OCI-LY1 (cell line): ENCODE measurements at regions not wholly inside any gene's neighbourhood (a gene's known extent, or its start where the extent isn't known, plus 50 kb on each side); places are given as distances from the start of the nearest gene placed in this dataset.

Experiments used
- H2AFZ ChIP-seq: fragments of 200-600 bp; sonication (generic), shearing (Covaris generic); 2 replicates; pipeline ENCODE4 v1.6.0; 2014; ENCODE audit warnings: antibody characterized with exemption, mild to moderate bottlenecking, low read length
- H3F3A ChIP-seq: fragments of 200-600 bp; sonication (generic), shearing (Covaris generic); 2 replicates; pipeline ENCODE4 v1.6.0; 2014; ENCODE audit warnings: mild to moderate bottlenecking, antibody characterized with exemption, low read length, moderate library complexity; ENCODE audit not compliant: insufficient read depth
- H3K27ac ChIP-seq: fragments of 200-600 bp; sonication (generic); 2 replicates; pipeline ENCODE4 v1.5.1; 2014; ENCODE audit warnings: low read length, mixed run types, mild to moderate bottlenecking, low read depth; ENCODE audit not compliant: poor library complexity, severe bottlenecking
- H3K27me3 ChIP-seq: fragments of 200-600 bp; sonication (generic); 2 replicates; pipeline ENCODE4 v1.6.0; 2014; ENCODE audit warnings: antibody characterized with exemption, mild to moderate bottlenecking, low read length, moderate library complexity; ENCODE audit not compliant: insufficient read depth
- H3K36me3 ChIP-seq: fragments of 200-600 bp; sonication (generic); 2 replicates; pipeline ENCODE4 v1.6.1; 2014; ENCODE audit warnings: mild to moderate bottlenecking, antibody characterized with exemption, low read length, moderate library complexity, mixed read lengths; ENCODE audit not compliant: insufficient read depth
- H3K4me1 ChIP-seq: fragments of 200-600 bp; sonication (generic); 2 replicates; pipeline ENCODE4 v1.5.1; 2014; ENCODE audit warnings: mild to moderate bottlenecking, low read length, moderate library complexity; ENCODE audit not compliant: insufficient read depth, severe bottlenecking
- H3K4me2 ChIP-seq: fragments of 200-600 bp; sonication (generic), shearing (Covaris generic); 2 replicates; pipeline ENCODE4 v1.6.1; 2014; ENCODE audit warnings: low read length
- H3K4me3 ChIP-seq: fragments of 200-600 bp; sonication (generic); 2 replicates; pipeline ENCODE4 v1.5.1; 2014; ENCODE audit warnings: low read length, low read depth, mild to moderate bottlenecking, mixed read lengths; ENCODE audit not compliant: poor library complexity, severe bottlenecking
- H3K79me2 ChIP-seq: fragments of 200-600 bp; shearing (Covaris generic); 2 replicates; pipeline ENCODE4 v1.6.1; 2016; ENCODE audit warnings: mixed run types, low read length, mixed read lengths; ENCODE audit not compliant: insufficient read depth
- H3K9ac ChIP-seq: fragments of 200-600 bp; sonication (generic), shearing (Covaris generic); 2 replicates; pipeline ENCODE4 v1.6.1; 2014; ENCODE audit warnings: mild to moderate bottlenecking, low read length, mixed read lengths
- H3K9me2 ChIP-seq: fragments of 200-600 bp; sonication (generic), shearing (Covaris generic); 2 replicates; pipeline ENCODE4 v1.6.1; 2014; ENCODE audit warnings: low read depth, mild to moderate bottlenecking, low read length, mixed read lengths
- H3K9me3 ChIP-seq: fragments of 200-600 bp; shearing (Covaris generic); 2 replicates; pipeline ENCODE4 v1.6.1; 2014; ENCODE audit warnings: low read length, mixed read lengths
- H4K20me1 ChIP-seq: fragments of 200-600 bp; sonication (generic), shearing (Covaris generic); 2 replicates; pipeline ENCODE4 v1.6.0; 2016; ENCODE audit warnings: mild to moderate bottlenecking, low read length; ENCODE audit not compliant: insufficient read depth
- EZH2 ChIP-seq: fragments of 200-600 bp; sonication (generic), shearing (Covaris generic); IDR thresholded peaks from 2 replicates; pipeline ENCODE4 v1.8.0; 2017; ENCODE audit warnings: borderline replicate concordance, mixed run types, mild to moderate bottlenecking, antibody characterized with exemption, low read length, moderate library complexity, mixed read lengths
- TF ChIP-seq, protein P1 (sequence below): fragments of 200-600 bp; sonication (generic), shearing (Covaris generic); IDR thresholded peaks from 2 replicates; pipeline ENCODE4 v1.5.1; 2017; ENCODE audit warnings: mild to moderate bottlenecking, antibody characterized with exemption, low read length, moderate library complexity, mixed read lengths

DNA sequence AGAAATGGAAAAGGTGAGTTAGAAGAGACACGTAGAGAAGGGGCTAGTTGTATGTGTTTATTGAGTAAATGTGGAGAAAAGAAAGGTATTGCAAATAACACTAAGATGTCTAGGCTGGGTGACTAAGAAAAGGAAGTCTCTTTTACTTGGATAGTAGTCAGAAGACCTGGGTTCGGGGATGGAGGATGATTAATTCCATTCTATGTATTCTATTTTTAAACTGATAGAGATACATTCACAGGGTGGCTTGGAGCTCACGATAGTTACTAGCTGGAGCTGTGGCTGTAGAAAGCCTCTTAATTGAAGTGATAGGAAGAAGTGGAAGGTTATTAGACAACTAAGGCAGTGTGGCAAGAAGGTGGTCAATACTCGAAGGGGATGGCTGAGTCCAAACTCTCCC, 65.9 kb upstream of the TNIK start:
- Histone ChIP-seq H3K9me2 (no peaks in the 10 kb centered on the region), H3K36me3 (no peaks in the 10 kb centered on the region), H3K4me1 (no peaks in the 10 kb centered on the region), H3K9me3 (no peaks in the 10 kb centered on the region), H3K79me2 (no peaks in the 10 kb centered on the region), H3K9ac (no peak overlapping the region), H3K27ac (no peak overlapping the region), H3K4me3 (no peak overlapping the region), H4K20me1 (no peaks in the 10 kb centered on the region), H2AFZ (no peak overlapping the region), H3F3A (no peaks in the 10 kb centered on the region), H3K4me2 (no peak overlapping the region), H3K27me3 (no peaks in the 10 kb centered on the region)
- TF ChIP-seq, protein P1, sequence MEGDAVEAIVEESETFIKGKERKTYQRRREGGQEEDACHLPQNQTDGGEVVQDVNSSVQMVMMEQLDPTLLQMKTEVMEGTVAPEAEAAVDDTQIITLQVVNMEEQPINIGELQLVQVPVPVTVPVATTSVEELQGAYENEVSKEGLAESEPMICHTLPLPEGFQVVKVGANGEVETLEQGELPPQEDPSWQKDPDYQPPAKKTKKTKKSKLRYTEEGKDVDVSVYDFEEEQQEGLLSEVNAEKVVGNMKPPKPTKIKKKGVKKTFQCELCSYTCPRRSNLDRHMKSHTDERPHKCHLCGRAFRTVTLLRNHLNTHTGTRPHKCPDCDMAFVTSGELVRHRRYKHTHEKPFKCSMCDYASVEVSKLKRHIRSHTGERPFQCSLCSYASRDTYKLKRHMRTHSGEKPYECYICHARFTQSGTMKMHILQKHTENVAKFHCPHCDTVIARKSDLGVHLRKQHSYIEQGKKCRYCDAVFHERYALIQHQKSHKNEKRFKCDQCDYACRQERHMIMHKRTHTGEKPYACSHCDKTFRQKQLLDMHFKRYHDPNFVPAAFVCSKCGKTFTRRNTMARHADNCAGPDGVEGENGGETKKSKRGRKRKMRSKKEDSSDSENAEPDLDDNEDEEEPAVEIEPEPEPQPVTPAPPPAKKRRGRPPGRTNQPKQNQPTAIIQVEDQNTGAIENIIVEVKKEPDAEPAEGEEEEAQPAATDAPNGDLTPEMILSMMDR = no peak
- TF ChIP-seq EZH2 = no peak

DNA sequence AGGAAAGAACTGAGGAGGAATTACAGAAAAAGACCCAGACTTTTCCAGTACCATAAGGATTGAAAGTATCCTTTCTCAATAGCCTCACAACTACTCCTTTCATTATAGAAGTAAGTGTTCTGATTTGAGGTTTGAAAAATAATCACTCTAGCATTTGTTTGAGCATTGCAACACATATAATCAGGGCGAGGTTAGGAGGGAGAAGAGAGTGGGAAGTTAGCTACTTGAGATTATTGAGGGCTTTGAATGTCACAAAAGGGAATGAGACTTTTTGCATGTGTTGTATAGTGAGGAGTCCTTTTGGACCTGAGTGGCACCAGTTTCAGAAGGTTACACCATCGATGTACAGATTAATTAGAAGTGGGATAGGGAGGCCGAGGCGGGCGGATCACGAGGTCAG, 65.2 kb upstream of the TNIK start:
- Histone ChIP-seq H3K27ac (no peak overlapping the region), H2AFZ (no peak overlapping the region)

DNA sequence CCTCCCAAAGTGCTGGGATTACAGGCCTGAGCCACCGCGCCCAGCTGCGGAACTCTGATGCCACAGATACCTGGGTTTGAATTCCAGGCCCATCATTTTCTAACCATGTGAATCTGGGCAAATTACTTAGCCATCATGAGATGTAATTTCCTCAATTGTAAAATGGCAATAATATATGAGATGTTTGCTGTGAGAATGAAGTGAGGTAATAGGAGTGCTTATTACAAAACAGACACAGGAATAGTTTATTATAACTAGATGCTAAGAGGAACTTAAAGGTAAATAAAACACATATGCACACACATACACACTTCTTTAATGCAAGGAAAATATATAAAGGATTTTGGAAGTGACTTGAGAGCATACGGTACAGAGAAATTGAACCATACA, 64.7 kb upstream of the TNIK start:
- no peaks in the 10 kb centered on the region for H4K20me1 ChIP-seq
- H3K4me3 ChIP-seq = no peak overlapping the region
- no peaks in the 10 kb centered on the region for H3F3A ChIP-seq
- H3K4me2 ChIP-seq = no peak overlapping the region
- TF ChIP-seq, protein P1 = no peak
- TF ChIP-seq EZH2 = no peak
- no peak overlapping the region for H3K27ac ChIP-seq
- no peaks in the 10 kb centered on the region for H3K36me3 ChIP-seq
- no peaks in the 10 kb centered on the region for H3K79me2 ChIP-seq
- no peaks in the 10 kb centered on the region for H3K9me3 ChIP-seq
- H3K27me3 ChIP-seq = no peaks in the 10 kb centered on the region
- no peaks in the 10 kb centered on the region for H3K9me2 ChIP-seq
- H3K4me1 ChIP-seq = no peaks in the 10 kb centered on the region
- no peak overlapping the region for H2AFZ ChIP-seq
- H3K9ac ChIP-seq = no peak overlapping the region

More for the DNA sequence above, 65.2 kb upstream of the TNIK start:
- Histone ChIP-seq H3K9me2 (no peaks in the 10 kb centered on the region), H3K4me1 (no peaks in the 10 kb centered on the region), H3K79me2 (no peaks in the 10 kb centered on the region), H3K36me3 (no peaks in the 10 kb centered on the region), H3K9ac (no peak overlapping the region), H4K20me1 (no peaks in the 10 kb centered on the region), H3K9me3 (no peaks in the 10 kb centered on the region), H3K4me2 (no peak overlapping the region), H3F3A (no peaks in the 10 kb centered on the region), H3K27me3 (no peaks in the 10 kb centered on the region), H3K4me3 (no peak overlapping the region)
- TF ChIP-seq EZH2 = no peak
- TF ChIP-seq, protein P1 = no peak
